ENCODE measurements at regions not wholly inside any gene's neighbourhood (a gene's known extent, or its start where the extent isn't known, plus 50 kb on each side); places are given as distances from the start of the nearest gene placed in this dataset.

DNA sequence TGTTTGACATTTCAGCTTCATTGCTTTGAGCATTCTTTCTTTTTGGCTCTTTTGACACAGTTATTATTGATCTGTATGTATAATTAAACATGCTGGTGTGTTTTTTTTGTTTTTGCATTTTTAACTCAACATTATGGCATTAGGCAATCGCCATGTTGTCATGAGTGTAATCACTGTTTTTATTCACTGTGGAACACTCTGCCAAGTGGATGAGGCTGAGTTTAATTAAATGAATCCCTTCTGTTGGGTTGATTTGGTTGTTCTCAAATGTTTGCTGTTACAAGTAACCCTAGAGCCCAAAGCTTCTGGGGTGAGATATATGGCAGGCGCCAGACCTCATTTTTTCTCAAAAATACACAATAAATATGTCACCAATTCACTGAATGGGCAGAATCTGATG is 428.1 kb downstream of the MATN1 start:
- TF ChIP-seq YY1 (IDR thresholded peaks at IDR 0.05) (no peak), NR2F2 (IDR thresholded peaks at IDR 0.05) (no peak), GABPA (IDR thresholded peaks at IDR 0.05 in 1 of 2, conservative IDR thresholded peaks at IDR 0.05 in 1 of 2) (no peak), TAF1 (conservative IDR thresholded peaks at IDR 0.05) (no peak), SP1 (IDR thresholded peaks at IDR 0.05) (no peak), RXRA (IDR thresholded peaks at IDR 0.05) (no peak), HNF4A (conservative IDR thresholded peaks at IDR 0.05) (no peak), JUND (IDR thresholded peaks at IDR 0.05) (no peak), FOXA2 (IDR thresholded peaks at IDR 0.05) (no peak), EGR1 (IDR thresholded peaks at IDR 0.05; ENCODE audit: low read depth in 2 of 2) (no peak), RAD21 (IDR thresholded peaks at IDR 0.05) (no peak), ZBTB33 (IDR thresholded peaks at IDR 0.05) (no peak), ATF3 (IDR thresholded peaks at IDR 0.05) (no peak), REST (IDR thresholded peaks at IDR 0.05) (no peak), FOXA1 (IDR thresholded peaks at IDR 0.05) (no peak), HNF4G (IDR thresholded peaks at IDR 0.05) (no peak)
- TF ChIP-seq, protein P1, sequence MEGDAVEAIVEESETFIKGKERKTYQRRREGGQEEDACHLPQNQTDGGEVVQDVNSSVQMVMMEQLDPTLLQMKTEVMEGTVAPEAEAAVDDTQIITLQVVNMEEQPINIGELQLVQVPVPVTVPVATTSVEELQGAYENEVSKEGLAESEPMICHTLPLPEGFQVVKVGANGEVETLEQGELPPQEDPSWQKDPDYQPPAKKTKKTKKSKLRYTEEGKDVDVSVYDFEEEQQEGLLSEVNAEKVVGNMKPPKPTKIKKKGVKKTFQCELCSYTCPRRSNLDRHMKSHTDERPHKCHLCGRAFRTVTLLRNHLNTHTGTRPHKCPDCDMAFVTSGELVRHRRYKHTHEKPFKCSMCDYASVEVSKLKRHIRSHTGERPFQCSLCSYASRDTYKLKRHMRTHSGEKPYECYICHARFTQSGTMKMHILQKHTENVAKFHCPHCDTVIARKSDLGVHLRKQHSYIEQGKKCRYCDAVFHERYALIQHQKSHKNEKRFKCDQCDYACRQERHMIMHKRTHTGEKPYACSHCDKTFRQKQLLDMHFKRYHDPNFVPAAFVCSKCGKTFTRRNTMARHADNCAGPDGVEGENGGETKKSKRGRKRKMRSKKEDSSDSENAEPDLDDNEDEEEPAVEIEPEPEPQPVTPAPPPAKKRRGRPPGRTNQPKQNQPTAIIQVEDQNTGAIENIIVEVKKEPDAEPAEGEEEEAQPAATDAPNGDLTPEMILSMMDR (IDR thresholded peaks at IDR 0.05; ENCODE audit: low read depth, low read length, missing input control): no peak
- TF ChIP-seq, protein P2, sequence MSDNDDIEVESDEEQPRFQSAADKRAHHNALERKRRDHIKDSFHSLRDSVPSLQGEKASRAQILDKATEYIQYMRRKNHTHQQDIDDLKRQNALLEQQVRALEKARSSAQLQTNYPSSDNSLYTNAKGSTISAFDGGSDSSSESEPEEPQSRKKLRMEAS (IDR thresholded peaks at IDR 0.05): no peak
- H3K4me1 ChIP-seq (ENCODE audit: control insufficient read depth in 4 of 4, insufficient read depth in 4 of 4, low read length in 3 of 4): no peaks in the 10 kb centered on the region
- WGBS: 80% methylated on average over 2 of the region's 2 CpGs
- no peak for DNase-seq (ENCODE audit: low spot score)
- peaks cover 0 to 8% (median under 1%) of the 10 kb centered on the region in 4 donors for H3K27me3 ChIP-seq (ENCODE audit: control insufficient read depth in 4 of 4, insufficient read depth in 4 of 4, low read length in 3 of 4)
- H3K36me3 ChIP-seq (ENCODE audit: control insufficient read depth in 4 of 4, insufficient read depth in 3 of 4, low read depth in 1 of 4, low read length in 3 of 4): no peaks in the 10 kb centered on the region
- H3K9me3 ChIP-seq (ENCODE audit: control insufficient read depth in 4 of 4, low read length in 3 of 4): peaks cover 0 to 7% (median 3%) of the 10 kb centered on the region in 4 donors
- no peak overlapping the region for H3K27ac ChIP-seq (ENCODE audit: low read depth in 1 of 2, low read length in 2 of 2)
- H3K4me3 ChIP-seq (ENCODE audit: low read depth in 1 of 3, low read length in 3 of 3): no peak overlapping the region
- no peak overlapping the region for H3K9ac ChIP-seq (ENCODE audit: low read depth in 1 of 2, low read length in 2 of 2)
